DND-41 (cell line): ENCODE measurements at regions not wholly inside any gene's neighbourhood (a gene's known extent, or its start where the extent isn't known, plus 50 kb on each side); places are given as distances from the start of the nearest gene placed in this dataset.

Source experiments
- CTCF ChIP-seq: IDR thresholded peaks from 2 replicates; pipeline ENCODE4 v1.5.1; 2012; ENCODE audit warnings: borderline replicate concordance, low read length, moderate library complexity, mild to moderate bottlenecking; ENCODE audit not compliant: poor library complexity, severe bottlenecking; ENCODE audit errors: extremely low read depth
- EZH2 ChIP-seq: IDR thresholded peaks from 3 replicates; pipeline ENCODE4 v1.6.1; 2012; ENCODE audit warnings: borderline replicate concordance, low read depth, mild to moderate bottlenecking, moderate library complexity, low read length, inconsistent platforms; ENCODE audit not compliant: severe bottlenecking

- TF ChIP-seq CTCF = no peak
- TF ChIP-seq EZH2 = no peak
Measured at GRCh38 chr1:93771843-93772242, 90.2 kb upstream of the BCAR3 start.
